GM23338 (cell line): ENCODE measurements at regions not wholly inside any gene's neighbourhood (a gene's known extent, or its start where the extent isn't known, plus 50 kb on each side); places are given as distances from the start of the nearest gene placed in this dataset.

Source experiments
- CTCF ChIP-seq, 2 experiments: fragments of 200-600 bp in 1 of 2; sonication (generic) in 1 of 2; conservative IDR thresholded peaks; 2 replicates each; pipeline versions ENCODE4 v1.5.1 to v1.6.1; 2016 to 2017; ENCODE audit warnings: antibody characterized with exemption in 2 of 2, low read depth in 2 of 2, mild to moderate bottlenecking in 2 of 2, moderate library complexity in 1 of 2
- NANOG ChIP-seq: IDR thresholded peaks from 2 replicates; pipeline ENCODE4 v1.6.1; 2016; ENCODE audit warnings: antibody characterized with exemption, borderline replicate concordance

- TF ChIP-seq CTCF (conservative IDR thresholded peaks at IDR 0.05; ENCODE audit: low read depth in 2 of 2) (no peak), NANOG (no peak)
Measured at GRCh38 chr6:50437901-50438300, 275.4 kb upstream of the TFAP2D start.
